ENCODE measurements at regions not wholly inside any gene's neighbourhood (a gene's known extent, or its start where the extent isn't known, plus 50 kb on each side); places are given as distances from the start of the nearest gene placed in this dataset.

- DNase-seq (ENCODE audit: low spot score), result no peak
Observed at GRCh38 chr10:21326594-21327288, 198.7 kb downstream of the SKIDA1 start.

DNA sequence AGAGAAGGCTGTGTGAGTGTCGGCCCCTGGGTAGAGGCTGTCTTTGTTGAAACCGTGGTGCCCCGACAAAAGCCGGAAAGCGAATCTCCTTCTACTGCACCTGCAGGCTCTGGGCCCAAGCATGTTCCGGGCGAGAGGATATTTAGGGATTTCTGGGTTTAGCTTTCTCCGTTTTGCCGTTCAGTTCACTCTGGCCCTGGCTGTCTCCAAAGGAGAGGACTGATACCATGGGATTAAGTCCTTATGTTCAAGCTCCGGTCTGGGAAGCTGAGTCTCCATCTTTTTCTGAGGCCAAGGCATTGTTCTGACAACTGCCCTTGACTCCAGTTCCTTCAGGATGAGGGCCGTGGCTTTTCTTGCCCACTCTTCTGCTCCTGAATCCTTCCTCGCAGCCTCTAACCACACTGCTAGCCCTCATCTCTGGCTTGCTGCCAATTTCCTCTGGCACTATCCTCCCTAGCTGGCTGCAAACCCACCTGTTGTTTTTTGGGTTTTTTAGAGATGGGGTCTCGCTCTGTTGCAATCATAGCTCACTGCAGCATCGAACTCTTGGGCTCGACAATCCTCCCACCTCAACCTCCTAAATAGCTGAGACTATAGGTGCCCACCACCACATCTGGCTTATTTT is 206.8 kb downstream of the SKIDA1 start:
- no peak for DNase-seq (ENCODE audit: low spot score)

GRCh38 chr10:21317902-21318301 is 207.6 kb downstream of the SKIDA1 start:
- DNase-seq (ENCODE audit: low spot score), result no peak

GRCh38 chr10:21315645-21316220 is 209.7 kb downstream of the SKIDA1 start:
- no peak for DNase-seq (ENCODE audit: low spot score)

GRCh38 chr10:21314906-21315644 is 210.4 kb downstream of the SKIDA1 start:
- no peak for DNase-seq (ENCODE audit: low spot score)

DNA sequence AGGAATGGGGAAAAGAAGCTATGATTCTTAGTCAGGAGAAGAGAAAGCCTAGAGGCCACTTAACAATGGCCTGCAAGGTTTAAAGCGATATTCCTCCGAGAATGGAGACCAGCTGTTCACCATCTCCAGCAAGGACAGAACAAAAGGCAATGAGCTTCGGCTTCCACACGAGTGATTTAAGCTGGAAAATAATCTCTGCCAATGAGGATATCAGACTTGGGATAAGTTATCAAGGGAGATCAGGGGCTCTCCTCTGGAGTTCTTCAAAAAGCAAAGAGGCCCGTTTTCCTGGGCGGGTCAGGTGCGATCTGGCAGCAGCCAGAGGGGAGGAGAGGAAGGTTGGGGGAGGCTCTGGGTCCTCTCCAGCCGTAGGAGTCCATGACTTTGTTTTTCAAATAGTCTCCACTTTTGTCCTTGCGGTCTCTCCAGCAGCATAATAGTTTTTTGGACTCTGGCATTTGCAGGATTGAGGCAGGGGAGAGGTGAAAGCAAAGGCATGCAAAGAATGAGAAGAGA is 211.3 kb downstream of the SKIDA1 start:
- DNase-seq (ENCODE audit: low spot score), result no peak

- no peak for DNase-seq (ENCODE audit: low spot score)
Observed at GRCh38 chr10:21313691-21314090, 211.8 kb downstream of the SKIDA1 start.

DNA sequence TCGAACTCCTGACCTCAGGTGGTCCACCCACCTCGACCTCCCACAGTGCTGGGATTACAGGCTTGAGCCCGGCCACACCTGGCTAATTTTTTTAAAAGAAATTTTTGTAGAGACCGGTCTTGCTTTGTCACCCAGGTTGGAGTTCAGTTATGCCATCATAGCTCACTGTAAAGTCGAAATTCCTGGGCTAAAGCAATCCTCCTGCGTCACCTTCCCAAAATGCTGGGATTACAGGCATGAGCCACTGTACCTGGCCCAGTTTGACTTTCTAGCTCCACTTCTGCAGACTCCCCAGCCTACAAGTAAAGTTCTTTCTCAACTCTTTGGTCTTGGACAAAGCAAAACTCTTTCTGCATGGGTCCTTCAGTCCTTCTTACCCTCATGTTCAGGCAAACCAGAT is 214.1 kb downstream of the SKIDA1 start:
- DNase-seq (ENCODE audit: low spot score), result no peak

DNA sequence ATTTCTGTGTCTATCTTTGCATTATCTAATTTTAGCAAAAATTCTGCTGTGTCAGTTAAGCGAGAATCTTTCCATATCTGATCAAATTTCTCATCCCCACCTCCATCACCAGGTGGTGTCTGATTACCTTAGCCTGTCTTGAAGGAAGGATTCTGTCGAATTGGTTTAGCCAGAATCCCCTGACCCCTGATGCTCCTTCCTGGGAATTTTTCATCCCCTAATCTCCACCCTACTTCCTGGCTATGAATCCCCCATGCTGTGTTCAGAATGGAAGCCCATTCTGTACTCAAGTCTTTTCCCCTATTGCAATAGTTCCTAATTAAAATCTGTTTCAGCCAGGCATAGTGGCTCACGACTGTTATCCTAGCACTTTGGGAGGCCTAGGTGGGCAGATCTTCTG is 216.1 kb downstream of the SKIDA1 start:
- no peak for DNase-seq (ENCODE audit: low spot score)

DNA sequence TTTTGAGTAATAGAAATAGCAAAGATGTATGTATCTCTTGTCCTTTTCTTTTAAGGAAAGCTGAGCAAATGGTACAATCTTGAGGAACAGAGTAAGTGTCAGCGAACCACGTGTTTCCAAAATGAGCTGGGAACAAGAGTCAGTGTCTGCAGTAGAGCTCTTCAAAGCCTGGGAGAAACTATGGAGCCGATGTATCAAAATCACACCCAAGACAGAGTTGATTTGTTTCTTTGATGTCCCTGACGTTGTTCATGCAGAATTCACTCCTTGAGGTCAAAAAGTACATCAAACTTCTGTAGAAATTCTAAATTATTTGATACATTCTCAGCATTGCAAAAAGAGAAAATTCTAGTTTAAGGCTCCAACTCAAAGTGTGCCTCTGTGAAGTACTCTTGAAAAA is 216.5 kb downstream of the SKIDA1 start:
- DNase-seq (ENCODE audit: low spot score), result no peak

- no peak for DNase-seq (ENCODE audit: low spot score)
Observed at GRCh38 chr10:21308018-21308417, 217.5 kb downstream of the SKIDA1 start.

DNA sequence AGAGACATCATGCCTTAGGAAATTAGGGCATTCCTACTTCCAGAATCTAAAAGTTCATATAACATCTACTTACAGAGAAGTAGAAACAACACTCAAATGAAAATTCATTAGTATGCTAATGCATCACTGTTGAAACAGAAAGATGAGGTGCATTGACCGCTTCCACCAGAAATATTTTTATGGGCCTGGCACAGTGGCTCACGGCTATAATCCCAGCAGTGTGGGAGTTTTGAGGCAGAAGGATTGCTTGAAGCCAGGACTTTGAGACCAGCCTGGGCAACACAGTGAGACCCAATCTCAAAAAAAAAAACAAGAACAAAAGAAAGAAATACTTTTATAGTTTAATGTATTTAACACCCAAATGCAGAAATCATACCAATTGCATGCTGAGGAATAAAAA is 220.9 kb downstream of the SKIDA1 start:
- DNase-seq (ENCODE audit: low spot score), result no peak

DNA sequence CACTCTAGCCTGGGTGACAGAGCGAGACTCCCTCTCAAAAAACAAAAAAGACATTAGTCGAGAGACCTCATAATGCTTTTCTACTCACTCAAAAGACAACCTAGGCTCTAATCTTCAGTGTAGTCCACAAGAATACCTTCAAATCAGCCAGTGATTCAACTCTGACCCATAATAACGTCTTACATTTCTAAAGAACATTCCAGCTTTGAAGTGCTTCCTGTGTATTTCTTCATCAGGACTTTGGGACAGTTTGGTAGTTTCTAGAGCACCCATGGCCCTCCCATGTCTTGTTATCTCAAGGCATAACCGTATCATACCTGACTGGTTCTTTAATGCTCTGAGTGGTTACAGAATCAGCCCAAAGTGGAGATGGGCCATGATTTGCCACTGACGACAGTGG is 221.3 kb downstream of the SKIDA1 start:
- DNase-seq (ENCODE audit: low spot score), result no peak

GRCh38 chr10:21300551-21300950 is 224.9 kb downstream of the SKIDA1 start:
- DNase-seq (ENCODE audit: low spot score), result no peak

GRCh38 chr10:21299330-21299729 is 226.2 kb downstream of the SKIDA1 start:
- no peak for DNase-seq (ENCODE audit: low spot score)

DNA sequence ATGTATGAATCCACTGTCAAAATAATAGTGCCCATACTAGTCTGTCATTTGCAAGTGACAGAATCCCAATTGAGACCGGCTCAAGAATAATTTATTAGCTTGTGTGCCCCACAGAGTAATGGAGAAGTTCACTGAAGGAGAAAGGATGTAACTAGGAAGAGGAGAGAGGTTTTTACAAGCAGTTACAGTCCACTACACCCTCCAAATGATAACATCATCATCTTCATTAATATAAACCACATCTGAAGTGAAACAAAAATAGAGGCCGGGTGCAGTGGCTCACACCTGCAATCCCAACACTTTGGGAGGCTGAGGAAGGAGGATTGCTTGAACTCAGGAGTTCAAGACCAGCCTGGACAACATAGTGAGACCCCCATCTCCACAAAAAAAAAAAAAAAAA is 226.8 kb downstream of the SKIDA1 start:
- DNase-seq (ENCODE audit: low spot score), result no peak

- DNase-seq (ENCODE audit: low spot score), result no peak
Observed at GRCh38 chr10:21297603-21298383, 227.7 kb downstream of the SKIDA1 start.

DNA sequence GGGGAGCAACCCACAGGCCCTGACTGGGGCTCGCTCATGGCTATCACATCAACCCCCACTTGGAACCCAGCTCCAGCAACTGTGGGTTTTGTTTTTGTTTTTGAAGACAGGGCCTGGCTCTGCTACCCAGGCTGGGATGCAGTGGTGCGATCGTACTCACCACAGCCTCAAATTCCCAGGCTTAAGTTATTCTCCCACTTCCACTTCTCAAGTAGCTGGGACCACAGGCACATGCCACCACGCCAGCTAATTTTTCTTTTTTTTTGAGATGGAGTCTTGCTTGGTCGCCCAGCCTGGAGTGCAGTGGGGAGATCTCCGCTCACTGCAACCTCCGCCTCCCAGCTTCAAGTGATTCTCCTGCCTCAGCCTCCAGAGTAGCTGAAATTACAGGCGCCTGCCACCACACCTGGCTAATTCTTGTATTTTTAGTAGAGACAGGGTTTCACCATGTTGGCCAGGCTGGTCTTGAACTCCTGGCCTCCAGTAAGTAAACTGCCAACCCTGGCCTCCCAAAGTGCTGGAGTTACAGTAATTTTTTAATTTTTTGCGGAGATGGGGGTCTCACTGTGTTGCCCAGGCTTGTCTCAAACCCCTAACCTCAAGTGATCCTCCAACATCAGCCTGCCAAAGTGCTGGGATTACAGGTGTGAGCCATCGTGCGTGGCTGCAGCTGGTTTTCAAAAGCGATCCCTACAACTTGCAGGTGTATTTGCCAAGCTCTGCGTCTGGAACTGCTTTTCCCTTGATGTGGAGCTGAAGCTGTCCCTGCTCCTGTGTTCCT is 228.7 kb downstream of the SKIDA1 start:
- DNase-seq (ENCODE audit: low spot score), result no peak

GRCh38 chr10:21293518-21294356 is 231.7 kb downstream of the SKIDA1 start:
- DNase-seq (ENCODE audit: low spot score), result no peak

All from hematopoietic multipotent progenitor cell treated with erythropoietin and hydrocortisone succinate and interleukin-3 and kit ligand, for 17 days (in vitro differentiated cells).